ENCODE measurements at regions not wholly inside any gene's neighbourhood (a gene's known extent, or its start where the extent isn't known, plus 50 kb on each side); places are given as distances from the start of the nearest gene placed in this dataset.

DNA sequence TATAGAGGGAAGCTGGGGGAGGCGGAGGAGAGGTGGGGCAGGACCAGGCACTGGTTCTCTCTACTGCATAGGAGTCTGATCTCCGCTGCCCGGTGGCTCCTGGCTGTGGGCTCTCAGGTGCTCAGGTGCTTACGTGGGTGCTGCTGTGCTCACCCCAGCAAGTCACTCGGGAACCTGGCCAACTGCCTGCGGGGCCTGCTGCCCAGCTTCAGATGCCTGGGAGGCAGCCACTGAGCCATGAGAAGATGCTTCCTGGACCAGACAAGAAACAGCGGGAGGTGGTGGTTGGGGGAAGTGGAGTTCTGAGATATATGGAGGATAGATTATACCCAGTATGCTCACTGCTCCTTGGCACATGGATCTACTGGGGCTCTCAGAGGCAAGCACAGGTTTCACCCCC is 1303.4 kb downstream of the TBC1D22A start:
- H3K27ac ChIP-seq (ENCODE audit: extremely low read depth, low read depth, low read length): no peak overlapping the region
- ChIA-PET POLR2A (no interaction called here), CTCF (no interaction called here)
- no peaks in the 10 kb centered on the region for H3K9me3 ChIP-seq (ENCODE audit: control insufficient read depth, insufficient read depth, low read depth, low read length)
- H3K4me1 ChIP-seq (ENCODE audit: control insufficient read depth, insufficient read depth, low read length): no peaks in the 10 kb centered on the region
- H3K4me3 ChIP-seq (ENCODE audit: low read depth, low read length): no peak overlapping the region
- TF ChIP-seq, protein P1, sequence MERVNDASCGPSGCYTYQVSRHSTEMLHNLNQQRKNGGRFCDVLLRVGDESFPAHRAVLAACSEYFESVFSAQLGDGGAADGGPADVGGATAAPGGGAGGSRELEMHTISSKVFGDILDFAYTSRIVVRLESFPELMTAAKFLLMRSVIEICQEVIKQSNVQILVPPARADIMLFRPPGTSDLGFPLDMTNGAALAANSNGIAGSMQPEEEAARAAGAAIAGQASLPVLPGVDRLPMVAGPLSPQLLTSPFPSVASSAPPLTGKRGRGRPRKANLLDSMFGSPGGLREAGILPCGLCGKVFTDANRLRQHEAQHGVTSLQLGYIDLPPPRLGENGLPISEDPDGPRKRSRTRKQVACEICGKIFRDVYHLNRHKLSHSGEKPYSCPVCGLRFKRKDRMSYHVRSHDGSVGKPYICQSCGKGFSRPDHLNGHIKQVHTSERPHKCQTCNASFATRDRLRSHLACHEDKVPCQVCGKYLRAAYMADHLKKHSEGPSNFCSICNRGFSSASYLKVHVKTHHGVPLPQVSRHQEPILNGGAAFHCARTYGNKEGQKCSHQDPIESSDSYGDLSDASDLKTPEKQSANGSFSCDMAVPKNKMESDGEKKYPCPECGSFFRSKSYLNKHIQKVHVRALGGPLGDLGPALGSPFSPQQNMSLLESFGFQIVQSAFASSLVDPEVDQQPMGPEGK (tag by site-specific recombination; IDR thresholded peaks at IDR 0.05): no peak
- TF ChIP-seq ZNF529 (tag by site-specific recombination; IDR thresholded peaks at IDR 0.05; ENCODE audit: insufficient replicate concordance): no peak
- no peak for TF ChIP-seq ZFP3 (tag by site-specific recombination; IDR thresholded peaks at IDR 0.05; ENCODE audit: low read depth)
- TF ChIP-seq BCL11B (tag by site-specific recombination; IDR thresholded peaks at IDR 0.05; ENCODE audit: low read depth): no peak
- no peak for TF ChIP-seq ZNF426 (tag by site-specific recombination; IDR thresholded peaks at IDR 0.05)
- no peak for TF ChIP-seq SP7 (tag by site-specific recombination; IDR thresholded peaks at IDR 0.05)
- no peaks in the 10 kb centered on the region for H3K36me3 ChIP-seq (ENCODE audit: control insufficient read depth in 2 of 2, insufficient read depth in 1 of 2, low read length in 2 of 2)

GRCh38 chr22:48061726-48062125 is 1299.3 kb downstream of the TBC1D22A start:
- Histone ChIP-seq H3K36me3 (ENCODE audit: control insufficient read depth in 2 of 2, insufficient read depth in 1 of 2, low read length in 2 of 2) (no peaks in the 10 kb centered on the region), H3K4me3 (ENCODE audit: low read depth, low read length) (no peak overlapping the region), H3K4me1 (ENCODE audit: control insufficient read depth, insufficient read depth, low read length) (no peaks in the 10 kb centered on the region), H3K9me3 (ENCODE audit: control insufficient read depth, insufficient read depth, low read depth, low read length) (no peaks in the 10 kb centered on the region), H3K27ac (ENCODE audit: extremely low read depth, low read depth, low read length) (no peak overlapping the region)
- ChIA-PET POLR2A (no interaction called here), CTCF (interaction anchor here (0.6 kb wide), 1 partner anchor 1304 kb away, joined by 3 read pairs; no protein-coding TSS in a partner anchor)
- no peak for TF ChIP-seq ZNF391 (tag by site-specific recombination; IDR thresholded peaks at IDR 0.05; ENCODE audit: borderline replicate concordance, low read depth)
- no peak for TF ChIP-seq ZNF221 (tag by site-specific recombination; IDR thresholded peaks at IDR 0.05; ENCODE audit: borderline replicate concordance)
- no peak for TF ChIP-seq ZNF549 (tag by site-specific recombination; IDR thresholded peaks at IDR 0.05)
- TF ChIP-seq, protein P2, sequence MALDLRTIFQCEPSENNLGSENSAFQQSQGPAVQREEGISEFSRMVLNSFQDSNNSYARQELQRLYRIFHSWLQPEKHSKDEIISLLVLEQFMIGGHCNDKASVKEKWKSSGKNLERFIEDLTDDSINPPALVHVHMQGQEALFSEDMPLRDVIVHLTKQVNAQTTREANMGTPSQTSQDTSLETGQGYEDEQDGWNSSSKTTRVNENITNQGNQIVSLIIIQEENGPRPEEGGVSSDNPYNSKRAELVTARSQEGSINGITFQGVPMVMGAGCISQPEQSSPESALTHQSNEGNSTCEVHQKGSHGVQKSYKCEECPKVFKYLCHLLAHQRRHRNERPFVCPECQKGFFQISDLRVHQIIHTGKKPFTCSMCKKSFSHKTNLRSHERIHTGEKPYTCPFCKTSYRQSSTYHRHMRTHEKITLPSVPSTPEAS (tag by site-specific recombination; IDR thresholded peaks at IDR 0.05): no peak
- TF ChIP-seq, protein P3, sequence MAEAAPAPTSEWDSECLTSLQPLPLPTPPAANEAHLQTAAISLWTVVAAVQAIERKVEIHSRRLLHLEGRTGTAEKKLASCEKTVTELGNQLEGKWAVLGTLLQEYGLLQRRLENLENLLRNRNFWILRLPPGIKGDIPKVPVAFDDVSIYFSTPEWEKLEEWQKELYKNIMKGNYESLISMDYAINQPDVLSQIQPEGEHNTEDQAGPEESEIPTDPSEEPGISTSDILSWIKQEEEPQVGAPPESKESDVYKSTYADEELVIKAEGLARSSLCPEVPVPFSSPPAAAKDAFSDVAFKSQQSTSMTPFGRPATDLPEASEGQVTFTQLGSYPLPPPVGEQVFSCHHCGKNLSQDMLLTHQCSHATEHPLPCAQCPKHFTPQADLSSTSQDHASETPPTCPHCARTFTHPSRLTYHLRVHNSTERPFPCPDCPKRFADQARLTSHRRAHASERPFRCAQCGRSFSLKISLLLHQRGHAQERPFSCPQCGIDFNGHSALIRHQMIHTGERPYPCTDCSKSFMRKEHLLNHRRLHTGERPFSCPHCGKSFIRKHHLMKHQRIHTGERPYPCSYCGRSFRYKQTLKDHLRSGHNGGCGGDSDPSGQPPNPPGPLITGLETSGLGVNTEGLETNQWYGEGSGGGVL (tag by site-specific recombination; IDR thresholded peaks at IDR 0.05): no peak
- TF ChIP-seq MEIS1 (CRISPR knock-in tag; IDR thresholded peaks at IDR 0.05; ENCODE audit: borderline replicate concordance): no peak
- TF ChIP-seq ZNF747 (tag by site-specific recombination; IDR thresholded peaks at IDR 0.05): no peak
- TF ChIP-seq ZNF416 (tag by site-specific recombination; IDR thresholded peaks at IDR 0.05): no peak
- TF ChIP-seq ZNF223 (tag by site-specific recombination; IDR thresholded peaks at IDR 0.05): no peak
- TF ChIP-seq ZFP69B (tag by site-specific recombination; IDR thresholded peaks at IDR 0.05): no peak
- no peak for TF ChIP-seq ZNF341 (tag by site-specific recombination; IDR thresholded peaks at IDR 0.05; ENCODE audit: low read depth)
- no peak for TF ChIP-seq ZNF214 (tag by site-specific recombination; IDR thresholded peaks at IDR 0.05; ENCODE audit: borderline replicate concordance)
- TF ChIP-seq ZNF324 (tag by site-specific recombination; IDR thresholded peaks at IDR 0.05): no peak
